Smooth muscle cell (in vitro differentiated cells): ENCODE measurements at regions not wholly inside any gene's neighbourhood (a gene's known extent, or its start where the extent isn't known, plus 50 kb on each side); places are given as distances from the start of the nearest gene placed in this dataset.

ENCODE experiments used
- DNase-seq: peaks from one replicate; lab custom pipeline; 2025; ENCODE audit not compliant: unreplicated experiment; lab: John Stamatoyannopoulos, UW
- H2AFZ ChIP-seq: fragments of 200-600 bp; sonication (generic); 2 replicates; pipeline ENCODE4 v1.6.0; 2016; ENCODE audit warnings: antibody characterized with exemption, low read depth, mild to moderate bottlenecking
- H3F3A ChIP-seq: fragments of 200-600 bp; sonication (generic); 2 replicates; pipeline ENCODE4 v1.6.0; 2017; ENCODE audit warnings: antibody characterized with exemption, low read depth
- H3K27ac ChIP-seq: fragments of 200-600 bp; sonication (generic); 2 replicates; pipeline ENCODE4 v1.5.1; 2016; ENCODE audit warnings: low read depth, mild to moderate bottlenecking
- H3K27me3 ChIP-seq: fragments of 200-600 bp; sonication (generic); 2 replicates; pipeline ENCODE4 v1.6.1; 2016; ENCODE audit warnings: low read depth, mild to moderate bottlenecking
- H3K36me3 ChIP-seq: fragments of 200-600 bp; sonication (generic); 2 replicates; pipeline ENCODE4 v1.5.1; 2016; ENCODE audit warnings: low read depth
- H3K4me1 ChIP-seq: fragments of 200-600 bp; sonication (generic); 2 replicates; pipeline ENCODE4 v1.5.1; 2016; ENCODE audit warnings: low read depth
- H3K4me2 ChIP-seq: fragments of 200-600 bp; sonication (generic); 2 replicates; pipeline ENCODE4 v1.6.0; 2016; ENCODE audit warnings: mild to moderate bottlenecking
- H3K4me3 ChIP-seq: fragments of 200-600 bp; sonication (generic); 2 replicates; pipeline ENCODE4 v1.5.1; 2016; ENCODE audit warnings: mild to moderate bottlenecking
- H3K79me2 ChIP-seq: fragments of 200-600 bp; sonication (generic); 2 replicates; pipeline ENCODE4 v1.6.0; 2016; ENCODE audit warnings: low read depth, mild to moderate bottlenecking
- H3K9ac ChIP-seq: fragments of 200-600 bp; sonication (generic); 2 replicates; pipeline ENCODE4 v1.6.0; 2016; ENCODE audit warnings: low read depth
- H3K9me3 ChIP-seq: fragments of 200-600 bp; sonication (generic); replicated peaks from 2 replicates; pipeline ENCODE4 v1.5.1; 2016; ENCODE audit warnings: low read depth
- H4K20me1 ChIP-seq: fragments of 200-600 bp; sonication (generic); 2 replicates; pipeline ENCODE4 v1.6.0; 2016; ENCODE audit warnings: low read depth
- CTCF ChIP-seq: fragments of 200-600 bp; sonication (generic); IDR thresholded peaks from 2 replicates; pipeline ENCODE4 v1.5.1; 2017; ENCODE audit warnings: borderline replicate concordance, mild to moderate bottlenecking, antibody characterized with exemption; ENCODE audit not compliant: insufficient read depth, poor library complexity, severe bottlenecking
- WGBS: methylation state at CpG from one replicate; pipeline ENCODE4 v1.1.7; 2016; ENCODE audit warnings: low lambda C conversion rate; 5-methylcytosine and 5-hydroxymethylcytosine counted together

- Histone ChIP-seq H3K27ac (peak overlapping the region; percentile 37), H3K4me2 (peak overlapping the region; percentile 54), H3K9me3 (no peaks in the 10 kb centered on the region), H3K4me1 (no peaks in the 10 kb centered on the region), H3K9ac (no peak overlapping the region), H3K79me2 (no peaks in the 10 kb centered on the region), H3K36me3 (no peaks in the 10 kb centered on the region), H3K27me3 (no peaks in the 10 kb centered on the region), H2AFZ (no peak overlapping the region), H4K20me1 (no peaks in the 10 kb centered on the region), H3K4me3 (no peak overlapping the region), H3F3A (peaks cover 9% of the 10 kb centered on the region)
- 26% methylated on average over 2 of the region's 2 CpGs for WGBS
- no peak for DNase-seq
- no peak for TF ChIP-seq CTCF
Measured at GRCh38 chr2:203626952-203627681, 79.3 kb upstream of the CD28 start.

- Histone ChIP-seq H3K9me3 (no peaks in the 10 kb centered on the region), H4K20me1 (no peaks in the 10 kb centered on the region), H3K4me1 (no peaks in the 10 kb centered on the region), H3K27ac (no peak overlapping the region), H3K27me3 (no peaks in the 10 kb centered on the region), H3K9ac (no peak overlapping the region), H2AFZ (no peak overlapping the region), H3K79me2 (no peaks in the 10 kb centered on the region), H3K36me3 (no peaks in the 10 kb centered on the region), H3K4me3 (no peak overlapping the region), H3K4me2 (no peak overlapping the region), H3F3A (peaks cover 9% of the 10 kb centered on the region)
- no peak for DNase-seq
- 98% methylated on average over 2 of the region's 2 CpGs for WGBS
- no peak for TF ChIP-seq CTCF
Measured at GRCh38 chr2:203629699-203630098, 76.7 kb upstream of the CD28 start.

- 96% methylated on average over 8 of the region's 8 CpGs for WGBS
- no peak overlapping the region for H3K4me3 ChIP-seq
- H3K79me2 ChIP-seq, result no peaks in the 10 kb centered on the region
- H4K20me1 ChIP-seq, result no peaks in the 10 kb centered on the region
- no peak for DNase-seq
- H3K4me1 ChIP-seq, result no peaks in the 10 kb centered on the region
- no peaks in the 10 kb centered on the region for H3K36me3 ChIP-seq
- no peak overlapping the region for H3K4me2 ChIP-seq
- H3K9ac ChIP-seq, result no peak overlapping the region
- no peak overlapping the region for H2AFZ ChIP-seq
- H3K27me3 ChIP-seq, result no peaks in the 10 kb centered on the region
- peaks cover 9% of the 10 kb centered on the region for H3F3A ChIP-seq
- no peak overlapping the region for H3K27ac ChIP-seq
- H3K9me3 ChIP-seq, result no peaks in the 10 kb centered on the region
- no peak for TF ChIP-seq CTCF
Measured at GRCh38 chr2:203631068-203631757, 75.2 kb upstream of the CD28 start.
